Gastrocnemius medialis (tissue), 4 donors: ENCODE measurements at regions not wholly inside any gene's neighbourhood (a gene's known extent, or its start where the extent isn't known, plus 50 kb on each side); places are given as distances from the start of the nearest gene placed in this dataset.
"Not testable (repeated sequence)": the region's sequence is repeated elsewhere in the genome, so short reads cannot be mapped to it uniquely, and the experiment has no call there.

Experiments used
- ATAC-seq, 2 donors: fragments of 150-250 bp; one replicate each; pipeline ENCODE4 v1.9.1; 2016
- DNase-seq, 2 donors: peaks; one replicate each; pipeline ENCODE4 v3.0.0-alpha.2; 2019
- H3K27ac ChIP-seq, 4 donors: fragments of 200-600 bp; sonication (generic); 1 replicate in 1 of 4; 2 replicates in 3 of 4; pipeline ENCODE4 v1.5.1; 2016 to 2018; ENCODE audit warnings: mild to moderate bottlenecking in 2 of 4, moderate library complexity in 1 of 4
- H3K27me3 ChIP-seq, 3 donors: fragments of 200-600 bp; sonication (generic) in 2 of 3; 1 replicate in 1 of 3; 2 replicates in 2 of 3; pipeline versions ENCODE4 v1.5.1 to v1.6.0; 2016 to 2019; ENCODE audit warnings: mild to moderate bottlenecking in 1 of 3, moderate library complexity in 1 of 3
- H3K36me3 ChIP-seq, 2 donors: fragments of 200-600 bp; sonication (generic) in 1 of 2; one replicate each; pipeline ENCODE4 v1.5.1; 2017 to 2018
- H3K4me1 ChIP-seq, 2 donors: fragments of 200-600 bp; sonication (generic) in 1 of 2; one replicate each; pipeline ENCODE4 v1.5.1; 2016 to 2017; ENCODE audit warnings: mild to moderate bottlenecking in 2 of 2
- H3K4me3 ChIP-seq, 4 donors: fragments of 200-600 bp; sonication (generic) in 3 of 4; 1 replicate in 1 of 4; 2 replicates in 3 of 4; pipeline ENCODE4 v1.5.1; 2016 to 2019; ENCODE audit warnings: mild to moderate bottlenecking in 2 of 4
- H3K9me3 ChIP-seq, 3 donors: fragments of 200-600 bp; sonication (generic) in 2 of 3; 1 replicate in 1 of 3; 2 replicates in 2 of 3; pipeline ENCODE4 v1.5.1; 2016 to 2019
- POLR2A ChIP-seq, 2 donors: fragments of 450-650 bp; IDR thresholded peaks; one replicate each; pipeline ENCODE4 v1.6.1; 2017; ENCODE audit warnings: antibody characterized with exemption in 2 of 2, mild to moderate bottlenecking in 2 of 2, moderate library complexity in 2 of 2
- in situ Hi-C, 4 donors: fragments of 200-750 bp; cut with MboI; loops; one replicate each; pipeline versions ENCODE4 v1.15.0 to v1.8.0; 2017; ENCODE audit warnings: low sequenced_read_pairs in 4 of 4
- intact Hi-C: fragments of 100-400 bp; cut with DNase I; formaldehyde crosslinking; loops from one replicate; pipeline ENCODE4 v1.15.1; 2023; ENCODE audit warnings: low total_unique reads
- TF ChIP-seq, protein P1 (sequence below), 5 experiments: fragments of 450-650 bp in 3 of 5; fragments of 200-600 bp in 2 of 5; sonication (generic) in 2 of 5; IDR thresholded peaks in 4 of 5; conservative IDR thresholded peaks in 1 of 5; 1 replicate in 4 of 5; 2 replicates in 1 of 5; pipeline ENCODE4 v1.5.1; 2016 to 2019; ENCODE audit warnings: antibody characterized with exemption in 5 of 5, mild to moderate bottlenecking in 3 of 5, moderate library complexity in 3 of 5

DNA sequence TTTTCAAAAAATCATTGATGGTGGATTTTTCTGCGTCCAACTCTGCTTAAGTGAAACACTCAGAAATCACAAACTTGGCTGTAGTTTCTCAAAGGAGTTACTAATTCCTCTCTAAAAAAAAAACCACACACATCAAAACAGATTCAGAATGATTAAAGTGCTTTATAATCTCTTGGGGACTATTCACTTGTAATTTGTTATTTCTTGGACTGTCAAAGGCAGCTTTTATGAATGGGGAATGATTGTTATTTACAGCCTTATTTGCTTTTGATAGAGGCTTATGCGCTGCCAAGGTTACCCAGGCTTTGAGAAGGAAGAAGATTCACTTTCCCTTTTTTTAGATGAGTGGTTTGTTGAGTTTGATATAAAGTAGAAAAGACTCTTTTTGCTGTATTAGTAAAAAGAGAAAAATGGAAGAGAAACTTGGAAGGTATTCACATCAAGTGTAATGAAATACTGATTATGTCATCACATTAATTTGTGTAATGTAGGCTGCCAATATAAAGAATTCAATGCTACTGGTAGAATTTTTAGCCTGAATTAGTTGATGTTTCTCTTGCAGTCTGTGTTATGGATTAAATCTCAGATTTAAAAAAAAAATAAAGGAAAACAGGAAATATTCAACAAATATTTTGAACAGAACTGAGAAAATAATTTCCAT lies 381.0 kb upstream of the SASH1 start:
- H3K4me1 ChIP-seq = no peaks in the 10 kb centered on the region
- in situ Hi-C loops = no loop called here
- H3K9me3 ChIP-seq = no peaks in the 10 kb centered on the region
- no peak overlapping the region for H3K27ac ChIP-seq
- H3K27me3 ChIP-seq = no peaks in the 10 kb centered on the region
- ATAC-seq = no peak
- H3K36me3 ChIP-seq = no peaks in the 10 kb centered on the region
- no peak for DNase-seq
- no peak for TF ChIP-seq POLR2A (IDR thresholded peaks at IDR 0.05)
- TF ChIP-seq, protein P1, sequence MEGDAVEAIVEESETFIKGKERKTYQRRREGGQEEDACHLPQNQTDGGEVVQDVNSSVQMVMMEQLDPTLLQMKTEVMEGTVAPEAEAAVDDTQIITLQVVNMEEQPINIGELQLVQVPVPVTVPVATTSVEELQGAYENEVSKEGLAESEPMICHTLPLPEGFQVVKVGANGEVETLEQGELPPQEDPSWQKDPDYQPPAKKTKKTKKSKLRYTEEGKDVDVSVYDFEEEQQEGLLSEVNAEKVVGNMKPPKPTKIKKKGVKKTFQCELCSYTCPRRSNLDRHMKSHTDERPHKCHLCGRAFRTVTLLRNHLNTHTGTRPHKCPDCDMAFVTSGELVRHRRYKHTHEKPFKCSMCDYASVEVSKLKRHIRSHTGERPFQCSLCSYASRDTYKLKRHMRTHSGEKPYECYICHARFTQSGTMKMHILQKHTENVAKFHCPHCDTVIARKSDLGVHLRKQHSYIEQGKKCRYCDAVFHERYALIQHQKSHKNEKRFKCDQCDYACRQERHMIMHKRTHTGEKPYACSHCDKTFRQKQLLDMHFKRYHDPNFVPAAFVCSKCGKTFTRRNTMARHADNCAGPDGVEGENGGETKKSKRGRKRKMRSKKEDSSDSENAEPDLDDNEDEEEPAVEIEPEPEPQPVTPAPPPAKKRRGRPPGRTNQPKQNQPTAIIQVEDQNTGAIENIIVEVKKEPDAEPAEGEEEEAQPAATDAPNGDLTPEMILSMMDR (IDR thresholded peaks at IDR 0.05 in 4 of 5, conservative IDR thresholded peaks at IDR 0.05 in 1 of 5) = no peak
- no peak overlapping the region for H3K4me3 ChIP-seq
- intact Hi-C loops = no loop called here

GRCh38 chr6:147965448-147965847 lies 377.2 kb upstream of the SASH1 start:
- H3K27me3 ChIP-seq, DNase-seq, ATAC-seq, intact Hi-C loops, H3K9me3 ChIP-seq, H3K36me3 ChIP-seq, H3K27ac ChIP-seq, H3K4me1 ChIP-seq, H3K4me3 ChIP-seq, in situ Hi-C loops: not testable (repeated sequence)

DNA sequence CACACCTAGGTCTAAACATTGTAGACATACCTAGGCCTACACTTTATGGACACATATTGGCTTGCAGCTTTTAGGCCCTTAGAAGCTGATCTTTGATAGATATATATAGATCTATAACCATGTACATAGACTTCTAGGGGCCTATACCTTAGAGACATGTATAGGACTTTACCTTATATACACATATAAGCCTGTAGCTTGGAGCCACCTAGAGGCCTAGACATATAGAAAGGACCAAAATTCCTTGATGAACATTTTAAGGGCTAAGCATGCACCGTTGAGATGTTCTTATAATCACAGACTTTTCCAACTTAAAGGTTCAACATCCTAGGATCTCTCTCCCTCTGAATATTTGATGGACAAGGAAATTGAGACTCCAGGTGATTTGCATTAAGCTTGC lies 371.7 kb upstream of the SASH1 start:
- ATAC-seq (no peak), DNase-seq (no peak)
- Histone ChIP-seq H3K9me3 (no peaks in the 10 kb centered on the region), H3K27ac (no peak overlapping the region), H3K36me3 (no peaks in the 10 kb centered on the region), H3K4me3 (no peak overlapping the region), H3K4me1 (no peaks in the 10 kb centered on the region), H3K27me3 (no peaks in the 10 kb centered on the region)
- in situ Hi-C loops (no loop called here), intact Hi-C loops (no loop called here)
- TF ChIP-seq, protein P1 (IDR thresholded peaks at IDR 0.05 in 4 of 5, conservative IDR thresholded peaks at IDR 0.05 in 1 of 5) = no peak
- no peak for TF ChIP-seq POLR2A (IDR thresholded peaks at IDR 0.05)

- intact Hi-C loops (no loop called here), in situ Hi-C loops (no loop called here)
- Histone ChIP-seq H3K27me3 (no peaks in the 10 kb centered on the region), H3K4me3 (no peak overlapping the region), H3K4me1 (no peaks in the 10 kb centered on the region), H3K27ac (no peak overlapping the region), H3K36me3 (no peaks in the 10 kb centered on the region), H3K9me3 (no peaks in the 10 kb centered on the region)
- ATAC-seq (no peak), DNase-seq (no peak)
- TF ChIP-seq, protein P1 (IDR thresholded peaks at IDR 0.05 in 4 of 5, conservative IDR thresholded peaks at IDR 0.05 in 1 of 5) = no peak
- no peak for TF ChIP-seq POLR2A (IDR thresholded peaks at IDR 0.05)
These were observed 370.2 kb upstream of the SASH1 start for GRCh38 chr6:147972448-147972847.

DNA sequence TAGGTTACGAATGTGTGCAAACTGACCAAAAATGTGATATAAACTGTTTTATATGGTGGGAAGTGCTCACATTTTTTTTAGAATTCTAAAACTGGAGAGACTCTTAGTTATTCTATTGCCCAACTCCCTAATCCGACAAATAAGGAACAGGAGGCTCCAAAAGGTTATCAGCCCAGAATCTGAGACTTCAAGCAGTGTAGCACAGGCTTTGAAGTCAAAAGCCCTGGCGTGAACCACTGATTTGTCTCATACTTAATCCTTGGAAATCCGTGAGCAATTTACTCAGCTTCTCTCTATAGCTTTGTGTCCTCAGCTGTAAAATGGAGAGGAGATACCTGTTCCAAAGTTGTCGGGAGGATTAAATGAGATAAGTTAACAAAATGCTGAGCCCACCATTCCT lies 368.8 kb upstream of the SASH1 start:
- Histone ChIP-seq H3K9me3 (no peaks in the 10 kb centered on the region), H3K27ac (no peak overlapping the region), H3K27me3 (no peaks in the 10 kb centered on the region), H3K4me3 (no peak overlapping the region), H3K4me1 (no peaks in the 10 kb centered on the region), H3K36me3 (no peaks in the 10 kb centered on the region)
- ATAC-seq (no peak), DNase-seq (no peak)
- in situ Hi-C loops = no loop called here
- TF ChIP-seq, protein P1 (IDR thresholded peaks at IDR 0.05 in 4 of 5, conservative IDR thresholded peaks at IDR 0.05 in 1 of 5) = no peak
- TF ChIP-seq POLR2A (IDR thresholded peaks at IDR 0.05) = no peak
- intact Hi-C loops = no loop called here
